Chondrocyte (in vitro differentiated cells): ENCODE measurements at regions not wholly inside any gene's neighbourhood (a gene's known extent, or its start where the extent isn't known, plus 50 kb on each side); places are given as distances from the start of the nearest gene placed in this dataset.

Source experiments
- DNase-seq: peaks from one replicate; pipeline ENCODE4 v3.0.0; 2021; ENCODE audit warnings: mixed read lengths, low spot score
- H3K27ac Mint-ChIP-seq: one replicate; pipeline ENCODE4 v1.8.0; 2021; ENCODE audit warnings: mild to moderate bottlenecking, moderate library complexity, mixed read lengths; ENCODE audit not compliant: unreplicated experiment
- H3K27me3 Mint-ChIP-seq: 2 replicates; pipeline ENCODE4 v1.8.0; 2021; ENCODE audit warnings: low read depth, mixed read lengths
- H3K36me3 Mint-ChIP-seq: 2 replicates; pipeline ENCODE4 v1.8.0; 2021; ENCODE audit warnings: low read depth, mixed read lengths
- H3K4me1 Mint-ChIP-seq: 2 replicates; pipeline ENCODE4 v1.8.0; 2021; ENCODE audit warnings: low read depth, mild to moderate bottlenecking, mixed read lengths
- H3K4me3 Mint-ChIP-seq: one replicate; pipeline ENCODE4 v1.8.0; 2021; ENCODE audit warnings: mild to moderate bottlenecking, moderate library complexity, mixed read lengths; ENCODE audit not compliant: unreplicated experiment
- H3K9me3 Mint-ChIP-seq: 2 replicates; pipeline ENCODE4 v1.8.0; 2021; ENCODE audit warnings: low read depth, mixed read lengths
- CTCF ChIP-seq: fragments of 200-600 bp; sonication (generic); IDR thresholded peaks from 2 replicates; pipeline ENCODE4 v1.5.0; 2021; ENCODE audit warnings: antibody characterized with exemption, mild to moderate bottlenecking, moderate library complexity

GRCh38 chr4:179977378-179977777 lies 2265.8 kb upstream of the TENM3 start:
- Mint-ChIP-seq H3K27me3 (peaks cover 5% of the 10 kb centered on the region), H3K36me3 (no peaks in the 10 kb centered on the region), H3K4me3 (no peak overlapping the region), H3K27ac (no peak overlapping the region), H3K4me1 (no peaks in the 10 kb centered on the region), H3K9me3 (no peaks in the 10 kb centered on the region)
- TF ChIP-seq CTCF: no peak
- DNase-seq: no peak

GRCh38 chr4:179981161-179981560 lies 2262.0 kb upstream of the TENM3 start:
- no peak for DNase-seq
- no peaks in the 10 kb centered on the region for H3K36me3 Mint-ChIP-seq
- H3K4me3 Mint-ChIP-seq: no peak overlapping the region
- H3K27ac Mint-ChIP-seq: no peak overlapping the region
- H3K9me3 Mint-ChIP-seq: peaks cover 5% of the 10 kb centered on the region
- H3K27me3 Mint-ChIP-seq: peaks cover 5% of the 10 kb centered on the region
- no peaks in the 10 kb centered on the region for H3K4me1 Mint-ChIP-seq
- no peak for TF ChIP-seq CTCF

GRCh38 chr4:179989975-179990374 lies 2253.2 kb upstream of the TENM3 start:
- TF ChIP-seq CTCF: no peak
- no peaks in the 10 kb centered on the region for H3K36me3 Mint-ChIP-seq
- no peak overlapping the region for H3K4me3 Mint-ChIP-seq
- DNase-seq: no peak
- H3K9me3 Mint-ChIP-seq: peaks cover 5% of the 10 kb centered on the region
- peaks cover 1% of the 10 kb centered on the region for H3K27me3 Mint-ChIP-seq
- no peak overlapping the region for H3K27ac Mint-ChIP-seq
- no peaks in the 10 kb centered on the region for H3K4me1 Mint-ChIP-seq

- DNase-seq: no peak
- TF ChIP-seq CTCF: no peak
- Mint-ChIP-seq H3K27ac (no peak overlapping the region), H3K9me3 (peaks cover 6% of the 10 kb centered on the region), H3K36me3 (no peaks in the 10 kb centered on the region), H3K27me3 (peaks cover 13% of the 10 kb centered on the region), H3K4me1 (no peaks in the 10 kb centered on the region), H3K4me3 (no peak overlapping the region)
These were observed 2233.9 kb upstream of the TENM3 start for GRCh38 chr4:180009316-180009715.

GRCh38 chr4:180028682-180029081 lies 2214.5 kb upstream of the TENM3 start:
- H3K27me3 Mint-ChIP-seq: peaks cover 19% of the 10 kb centered on the region
- DNase-seq: no peak
- H3K4me1 Mint-ChIP-seq: no peaks in the 10 kb centered on the region
- peak; percentile 72 for TF ChIP-seq CTCF
- no peak overlapping the region for H3K4me3 Mint-ChIP-seq
- H3K27ac Mint-ChIP-seq: no peak overlapping the region
- no peaks in the 10 kb centered on the region for H3K36me3 Mint-ChIP-seq
- no peaks in the 10 kb centered on the region for H3K9me3 Mint-ChIP-seq
